ENCODE measurements at regions not wholly inside any gene's neighbourhood (a gene's known extent, or its start where the extent isn't known, plus 50 kb on each side); places are given as distances from the start of the nearest gene placed in this dataset.

DNA sequence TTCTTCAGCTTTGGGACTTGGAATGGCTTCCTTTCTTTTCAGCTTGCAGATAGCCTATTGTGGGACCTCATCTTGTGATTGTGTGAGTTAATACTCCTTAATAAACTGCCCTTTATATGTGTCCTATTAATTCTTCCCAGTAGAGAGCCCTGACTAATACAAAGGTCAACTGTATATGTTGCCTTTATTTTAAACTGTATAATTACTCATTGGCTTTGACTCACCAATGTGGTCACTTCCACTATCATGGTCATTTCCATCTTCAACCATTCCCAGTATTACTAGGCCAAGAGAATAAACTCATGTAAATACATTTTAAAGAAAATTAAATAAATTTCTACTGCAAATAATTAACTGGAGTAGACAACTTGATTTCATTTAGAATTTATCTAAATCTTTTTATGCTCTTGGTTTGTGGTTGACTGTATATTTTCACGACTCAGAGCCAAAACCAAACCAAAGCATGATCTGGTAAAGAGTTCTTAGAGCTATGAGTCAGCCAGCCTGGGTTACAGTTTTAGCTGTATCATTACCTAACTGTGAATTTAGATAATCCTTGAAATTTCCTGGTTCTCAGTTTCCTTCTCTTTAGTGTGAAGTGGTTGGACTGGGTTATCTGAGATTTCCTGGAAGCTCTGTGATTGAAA is 188.4 kb downstream of the PPP1R3A start:
- TF ChIP-seq SMC3 (conservative IDR thresholded peaks at IDR 0.05; ENCODE audit: poor library complexity): no peak
- TF ChIP-seq MXI1 (conservative IDR thresholded peaks at IDR 0.05; ENCODE audit: poor library complexity, severe bottlenecking): no peak
- no peak for TF ChIP-seq TAF1 (IDR thresholded peaks at IDR 0.05; ENCODE audit: low read depth)
- no peak for TF ChIP-seq RAD21 (conservative IDR thresholded peaks at IDR 0.05)
- Histone ChIP-seq H2AFZ (ENCODE audit: low read depth, low read length) (no peak overlapping the region), H3K27ac (ENCODE audit: low read length) (no peak overlapping the region), H3K9ac (ENCODE audit: low read length) (no peak overlapping the region), H3K9me3 (ENCODE audit: low read length) (no peaks in the 10 kb centered on the region), H3K27me3 (ENCODE audit: insufficient read depth, low read depth, low read length) (no peaks in the 10 kb centered on the region), H3K79me2 (replicated peaks; ENCODE audit: insufficient read depth, low read length) (no peaks in the 10 kb centered on the region), H3F3A (ENCODE audit: insufficient read depth, low read length, poor library complexity, severe bottlenecking) (no peaks in the 10 kb centered on the region), H3K4me2 (ENCODE audit: low read length) (no peak overlapping the region), H4K20me1 (ENCODE audit: insufficient read depth) (no peaks in the 10 kb centered on the region), H3K4me3 (ENCODE audit: low read length) (no peak overlapping the region), H3K36me3 (ENCODE audit: insufficient read depth, low read length) (no peaks in the 10 kb centered on the region), H3K9me2 (ENCODE audit: insufficient read depth, low read length) (no peaks in the 10 kb centered on the region)

DNA sequence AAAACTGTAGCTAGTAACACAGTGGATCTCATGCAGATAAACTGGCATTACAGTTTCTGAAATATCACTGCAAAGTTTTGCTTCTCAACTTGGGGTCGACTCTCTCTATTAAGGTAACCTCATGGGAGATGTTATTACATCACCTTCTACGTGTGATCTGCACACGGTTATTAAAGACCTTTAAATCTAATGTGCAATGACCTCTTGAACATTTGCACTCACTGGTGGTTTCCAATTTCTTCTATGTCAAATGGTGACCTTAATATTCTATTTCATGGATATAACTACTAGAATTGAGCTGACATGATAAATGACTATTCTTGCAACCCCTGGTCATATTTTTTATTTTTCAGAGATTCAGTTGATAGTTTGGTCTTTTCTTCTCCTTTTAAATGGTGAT is 191.3 kb downstream of the PPP1R3A start:
- no peaks in the 10 kb centered on the region for H3K79me2 ChIP-seq (replicated peaks; ENCODE audit: insufficient read depth, low read length)
- H3F3A ChIP-seq (ENCODE audit: insufficient read depth, low read length, poor library complexity, severe bottlenecking): no peaks in the 10 kb centered on the region
- TF ChIP-seq EP300 (conservative IDR thresholded peaks at IDR 0.05; ENCODE audit: poor library complexity, severe bottlenecking): no peak
- TF ChIP-seq, protein P1, sequence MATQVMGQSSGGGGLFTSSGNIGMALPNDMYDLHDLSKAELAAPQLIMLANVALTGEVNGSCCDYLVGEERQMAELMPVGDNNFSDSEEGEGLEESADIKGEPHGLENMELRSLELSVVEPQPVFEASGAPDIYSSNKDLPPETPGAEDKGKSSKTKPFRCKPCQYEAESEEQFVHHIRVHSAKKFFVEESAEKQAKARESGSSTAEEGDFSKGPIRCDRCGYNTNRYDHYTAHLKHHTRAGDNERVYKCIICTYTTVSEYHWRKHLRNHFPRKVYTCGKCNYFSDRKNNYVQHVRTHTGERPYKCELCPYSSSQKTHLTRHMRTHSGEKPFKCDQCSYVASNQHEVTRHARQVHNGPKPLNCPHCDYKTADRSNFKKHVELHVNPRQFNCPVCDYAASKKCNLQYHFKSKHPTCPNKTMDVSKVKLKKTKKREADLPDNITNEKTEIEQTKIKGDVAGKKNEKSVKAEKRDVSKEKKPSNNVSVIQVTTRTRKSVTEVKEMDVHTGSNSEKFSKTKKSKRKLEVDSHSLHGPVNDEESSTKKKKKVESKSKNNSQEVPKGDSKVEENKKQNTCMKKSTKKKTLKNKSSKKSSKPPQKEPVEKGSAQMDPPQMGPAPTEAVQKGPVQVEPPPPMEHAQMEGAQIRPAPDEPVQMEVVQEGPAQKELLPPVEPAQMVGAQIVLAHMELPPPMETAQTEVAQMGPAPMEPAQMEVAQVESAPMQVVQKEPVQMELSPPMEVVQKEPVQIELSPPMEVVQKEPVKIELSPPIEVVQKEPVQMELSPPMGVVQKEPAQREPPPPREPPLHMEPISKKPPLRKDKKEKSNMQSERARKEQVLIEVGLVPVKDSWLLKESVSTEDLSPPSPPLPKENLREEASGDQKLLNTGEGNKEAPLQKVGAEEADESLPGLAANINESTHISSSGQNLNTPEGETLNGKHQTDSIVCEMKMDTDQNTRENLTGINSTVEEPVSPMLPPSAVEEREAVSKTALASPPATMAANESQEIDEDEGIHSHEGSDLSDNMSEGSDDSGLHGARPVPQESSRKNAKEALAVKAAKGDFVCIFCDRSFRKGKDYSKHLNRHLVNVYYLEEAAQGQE (IDR thresholded peaks at IDR 0.05; ENCODE audit: borderline replicate concordance): no peak
- TF ChIP-seq, protein P2, sequence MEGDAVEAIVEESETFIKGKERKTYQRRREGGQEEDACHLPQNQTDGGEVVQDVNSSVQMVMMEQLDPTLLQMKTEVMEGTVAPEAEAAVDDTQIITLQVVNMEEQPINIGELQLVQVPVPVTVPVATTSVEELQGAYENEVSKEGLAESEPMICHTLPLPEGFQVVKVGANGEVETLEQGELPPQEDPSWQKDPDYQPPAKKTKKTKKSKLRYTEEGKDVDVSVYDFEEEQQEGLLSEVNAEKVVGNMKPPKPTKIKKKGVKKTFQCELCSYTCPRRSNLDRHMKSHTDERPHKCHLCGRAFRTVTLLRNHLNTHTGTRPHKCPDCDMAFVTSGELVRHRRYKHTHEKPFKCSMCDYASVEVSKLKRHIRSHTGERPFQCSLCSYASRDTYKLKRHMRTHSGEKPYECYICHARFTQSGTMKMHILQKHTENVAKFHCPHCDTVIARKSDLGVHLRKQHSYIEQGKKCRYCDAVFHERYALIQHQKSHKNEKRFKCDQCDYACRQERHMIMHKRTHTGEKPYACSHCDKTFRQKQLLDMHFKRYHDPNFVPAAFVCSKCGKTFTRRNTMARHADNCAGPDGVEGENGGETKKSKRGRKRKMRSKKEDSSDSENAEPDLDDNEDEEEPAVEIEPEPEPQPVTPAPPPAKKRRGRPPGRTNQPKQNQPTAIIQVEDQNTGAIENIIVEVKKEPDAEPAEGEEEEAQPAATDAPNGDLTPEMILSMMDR (IDR thresholded peaks at IDR 0.05; ENCODE audit: poor library complexity, severe bottlenecking): no peak
- TF ChIP-seq MXI1 (conservative IDR thresholded peaks at IDR 0.05; ENCODE audit: poor library complexity, severe bottlenecking): no peak
- no peak for TF ChIP-seq EZH2 (IDR thresholded peaks at IDR 0.05; ENCODE audit: borderline replicate concordance, insufficient read depth, low read length, poor library complexity, severe bottlenecking)
- TF ChIP-seq SMC3 (conservative IDR thresholded peaks at IDR 0.05; ENCODE audit: poor library complexity): no peak
- no peak for TF ChIP-seq RAD21 (conservative IDR thresholded peaks at IDR 0.05)
- H2AFZ ChIP-seq (ENCODE audit: low read depth, low read length): no peak overlapping the region
- no peaks in the 10 kb centered on the region for H4K20me1 ChIP-seq (ENCODE audit: insufficient read depth)
- no peaks in the 10 kb centered on the region for H3K9me2 ChIP-seq (ENCODE audit: insufficient read depth, low read length)
- H3K9me3 ChIP-seq (ENCODE audit: low read length): no peaks in the 10 kb centered on the region
- H3K4me2 ChIP-seq (ENCODE audit: low read length): no peak overlapping the region
- H3K9ac ChIP-seq (ENCODE audit: low read length): no peak overlapping the region
- H3K27me3 ChIP-seq (ENCODE audit: insufficient read depth, low read depth, low read length): no peaks in the 10 kb centered on the region
- H3K27ac ChIP-seq (ENCODE audit: low read length): no peak overlapping the region
- H3K4me3 ChIP-seq (ENCODE audit: low read length): no peak overlapping the region
- no peaks in the 10 kb centered on the region for H3K36me3 ChIP-seq (ENCODE audit: insufficient read depth, low read length)
